Kidney tubule cell (primary cell): ENCODE measurements at regions not wholly inside any gene's neighbourhood (a gene's known extent, or its start where the extent isn't known, plus 50 kb on each side); places are given as distances from the start of the nearest gene placed in this dataset.

Experiments
- DNase-seq: peaks from one replicate; pipeline ENCODE4 v3.0.0-alpha.2; 2018; ENCODE audit warnings: low spot score

GRCh38 chr5:62112689-62113228, 193.2 kb upstream of the KIF2A start:
- peak; percentile 22 for DNase-seq

GRCh38 chr5:62115014-62115413, 191.0 kb upstream of the KIF2A start:
- DNase-seq: no peak

- DNase-seq: no peak
Observed at GRCh38 chr5:62124266-62124665, 181.7 kb upstream of the KIF2A start.

GRCh38 chr5:62126090-62126489, 179.9 kb upstream of the KIF2A start:
- DNase-seq: no peak

- no peak for DNase-seq
Observed at GRCh38 chr5:62127098-62127736, 178.8 kb upstream of the KIF2A start.

GRCh38 chr5:62130107-62130506, 175.9 kb upstream of the KIF2A start:
- DNase-seq: no peak

GRCh38 chr5:62132276-62132675, 173.7 kb upstream of the KIF2A start:
- DNase-seq: no peak

GRCh38 chr5:62133426-62133825, 172.6 kb upstream of the KIF2A start:
- no peak for DNase-seq

GRCh38 chr5:62134811-62135210, 171.2 kb upstream of the KIF2A start:
- DNase-seq: peak; percentile 73

- DNase-seq: no peak
Observed at GRCh38 chr5:62137628-62138027, 168.4 kb upstream of the KIF2A start.

- DNase-seq: no peak
Observed at GRCh38 chr5:62138607-62139006, 167.4 kb upstream of the KIF2A start.

- DNase-seq: no peak
Observed at GRCh38 chr5:62139741-62140140, 166.3 kb upstream of the KIF2A start.

- no peak for DNase-seq
Observed at GRCh38 chr5:62142351-62142750, 163.7 kb upstream of the KIF2A start.

- peak; percentile 58 for DNase-seq
Observed at GRCh38 chr5:62143268-62144229, 162.5 kb upstream of the KIF2A start.

- DNase-seq: peak; percentile 74
Observed at GRCh38 chr5:62144401-62145022, 161.5 kb upstream of the KIF2A start.

GRCh38 chr5:62149879-62150278, 156.1 kb upstream of the KIF2A start:
- DNase-seq: no peak

GRCh38 chr5:62152394-62153087, 153.5 kb upstream of the KIF2A start:
- DNase-seq: peak; percentile 60

- DNase-seq: no peak
Observed at GRCh38 chr5:62154758-62155157, 151.2 kb upstream of the KIF2A start.

GRCh38 chr5:62155988-62156387, 150.0 kb upstream of the KIF2A start:
- DNase-seq: no peak

- DNase-seq: no peak
Observed at GRCh38 chr5:62167561-62168057, 138.4 kb upstream of the KIF2A start.

- DNase-seq: no peak
Observed at GRCh38 chr5:62168506-62169281, 137.3 kb upstream of the KIF2A start.
